Smooth muscle cell of the brain vasculature (primary cell): ENCODE measurements at regions not wholly inside any gene's neighbourhood (a gene's known extent, or its start where the extent isn't known, plus 50 kb on each side); places are given as distances from the start of the nearest gene placed in this dataset.
A peak's percentile ranks its signal among the peaks of the same experiment; 100 is the strongest.
"Not testable (repeated sequence)": the region's sequence is repeated elsewhere in the genome, so short reads cannot be mapped to it uniquely, and the experiment has no call there.

Experiments used
- DNase-seq: peaks from one replicate; pipeline ENCODE4 v3.0.0-alpha.2; 2012; ENCODE audit warnings: low read depth, low spot score

DNA sequence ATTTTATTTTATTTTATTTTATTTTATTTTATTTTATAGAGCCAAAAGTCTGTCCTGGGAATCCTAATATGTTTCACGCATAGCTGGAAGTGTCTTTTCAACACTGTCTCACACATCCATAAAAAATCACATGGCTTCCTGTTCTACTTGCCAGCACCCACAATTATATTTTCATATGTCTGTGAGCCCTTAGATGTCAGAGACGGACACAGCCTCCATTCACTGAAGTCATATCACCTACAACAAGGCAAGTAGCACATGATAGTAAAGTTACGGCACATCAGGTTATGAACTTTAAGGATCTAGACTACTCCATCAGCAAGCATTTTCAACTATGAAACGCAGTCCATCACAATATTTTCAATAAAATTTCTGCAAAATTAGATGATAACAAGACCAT is 168.4 kb downstream of the ZIC4 start:
- DNase-seq: no peak

DNA sequence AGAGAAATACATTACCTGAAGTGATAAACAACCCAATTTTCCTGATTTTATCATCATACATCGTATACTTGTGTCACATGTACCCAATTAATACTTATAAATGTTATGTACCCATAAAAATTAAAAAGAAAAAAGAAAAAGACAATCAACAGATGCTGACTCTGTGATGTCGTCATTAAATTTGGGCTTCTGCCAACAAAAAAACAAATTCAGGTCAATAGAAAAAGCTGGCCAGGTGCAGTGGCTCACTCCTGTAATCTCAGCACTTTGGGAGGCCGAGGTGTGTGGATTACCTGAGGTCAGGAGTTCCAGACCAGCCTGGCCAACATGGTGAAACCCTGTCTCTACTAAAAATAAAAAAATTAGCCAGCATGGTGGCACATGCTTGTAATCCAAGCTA is 174.4 kb downstream of the ZIC4 start:
- DNase-seq: not testable (repeated sequence)

DNA sequence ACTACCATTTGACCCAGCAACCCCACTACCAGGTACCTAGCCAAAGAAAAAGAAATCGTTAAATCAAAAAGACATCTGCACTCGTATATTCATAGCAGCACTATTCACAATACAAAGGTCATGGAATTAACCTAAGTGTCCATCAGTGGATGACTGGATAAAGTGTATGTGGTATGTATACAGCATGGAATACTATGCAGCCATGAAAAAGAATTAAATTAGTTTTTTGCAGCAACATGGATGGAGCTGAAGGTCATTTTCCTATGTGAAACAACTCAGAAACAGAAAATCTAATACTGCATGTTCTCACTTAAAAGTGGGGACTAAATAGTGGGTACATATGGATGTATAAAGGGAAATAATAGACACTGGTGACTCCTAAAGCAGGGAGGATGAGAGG is 175.2 kb downstream of the ZIC4 start:
- DNase-seq: no peak

DNA sequence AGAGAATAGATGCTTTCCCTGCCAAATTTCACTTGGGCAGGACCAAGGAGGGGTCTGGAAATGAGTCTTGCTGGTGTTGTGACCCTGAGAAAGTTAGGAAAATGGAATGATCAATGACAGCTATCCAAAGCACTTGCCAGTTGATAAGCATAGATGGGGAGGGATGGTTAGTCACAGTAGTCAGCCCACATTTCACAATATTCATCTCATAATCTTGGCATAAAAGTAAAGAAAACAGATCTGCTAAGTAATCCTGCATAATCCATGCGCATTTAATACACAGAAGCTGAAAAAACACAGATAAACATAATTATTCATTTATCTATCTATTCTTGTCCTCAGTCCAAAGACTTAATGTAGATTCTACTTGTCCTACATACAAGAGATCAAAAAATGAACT is 184.1 kb downstream of the ZIC4 start:
- no peak for DNase-seq

DNA sequence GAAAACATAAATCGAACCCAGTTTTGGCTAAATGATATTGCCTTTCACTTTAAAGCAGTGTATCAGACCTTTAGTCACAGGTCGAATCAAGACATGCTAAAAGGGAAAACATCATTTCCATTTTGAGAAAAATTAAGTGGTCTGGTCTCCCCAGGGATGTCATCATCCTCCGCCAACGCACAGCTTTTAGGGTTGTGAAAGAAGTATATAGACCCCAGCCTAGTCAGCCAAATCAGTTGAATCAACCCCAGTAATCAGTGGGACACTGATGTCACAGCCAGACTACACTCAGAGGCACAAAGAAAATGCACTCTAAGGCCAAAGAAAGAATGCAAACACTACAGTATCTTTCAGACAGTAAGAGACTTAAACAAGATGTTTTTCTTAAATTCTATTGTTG is 187.4 kb downstream of the ZIC4 start:
- no peak for DNase-seq

DNA sequence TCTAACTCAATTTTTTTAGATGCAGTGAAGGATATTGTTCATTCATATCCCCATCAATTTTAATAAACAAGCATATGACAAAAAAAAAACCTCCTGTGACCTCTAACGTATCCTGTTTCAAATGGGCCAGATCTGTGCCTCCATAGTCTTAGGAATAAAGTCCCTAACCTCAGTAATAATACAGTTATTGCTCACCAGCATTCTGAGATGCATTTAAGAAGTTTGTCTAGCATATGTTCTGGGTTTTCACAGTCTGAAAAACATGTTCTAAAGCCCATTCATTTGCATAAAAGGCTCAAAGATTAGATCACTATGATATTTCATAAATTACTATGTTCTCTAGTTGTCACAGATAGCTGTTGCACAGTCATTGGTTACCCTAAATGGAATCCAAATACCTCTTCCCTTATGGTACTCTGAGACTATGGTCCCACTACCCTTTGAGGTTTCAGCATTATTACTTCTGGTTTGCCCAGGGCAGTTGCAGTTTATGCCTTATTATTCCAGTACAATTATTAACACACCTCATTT is 190.1 kb downstream of the ZIC4 start:
- DNase-seq: no peak

DNA sequence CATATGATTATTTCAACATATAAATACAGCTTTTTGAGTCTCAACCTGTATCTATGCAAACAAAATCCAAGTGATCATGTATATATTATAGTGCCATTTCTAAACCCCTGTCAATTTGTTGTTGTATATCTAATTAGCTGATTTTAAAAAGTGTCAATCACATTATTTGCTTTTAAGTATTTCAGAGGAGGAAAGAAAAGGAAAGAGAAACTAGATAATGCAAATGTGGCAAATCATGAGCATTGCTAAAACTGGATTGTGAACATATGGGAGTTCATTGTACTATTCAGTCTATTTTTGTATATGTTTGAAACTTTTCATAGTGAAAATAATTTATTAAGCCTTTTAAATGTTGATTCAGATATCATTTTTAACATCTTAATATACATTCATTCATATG is 190.7 kb downstream of the ZIC4 start:
- no peak for DNase-seq

DNA sequence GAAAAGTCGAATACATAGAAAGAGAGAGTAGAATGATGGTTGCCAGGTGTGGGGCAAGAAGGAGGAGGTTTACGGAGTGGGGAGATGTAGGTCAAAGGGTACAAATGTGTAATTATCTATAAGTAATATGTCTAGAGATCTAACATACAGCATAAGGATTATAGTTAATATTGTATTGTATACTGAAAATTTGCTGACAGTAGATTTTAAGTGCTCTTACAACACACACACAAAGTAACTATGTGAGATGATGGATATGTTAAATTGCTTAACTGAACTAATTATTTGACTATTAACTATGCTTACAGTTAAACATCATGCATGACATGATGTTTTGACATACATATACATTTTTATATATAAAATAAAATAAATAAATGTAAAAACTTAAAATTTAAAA is 192.7 kb downstream of the ZIC4 start:
- DNase-seq: no peak

DNA sequence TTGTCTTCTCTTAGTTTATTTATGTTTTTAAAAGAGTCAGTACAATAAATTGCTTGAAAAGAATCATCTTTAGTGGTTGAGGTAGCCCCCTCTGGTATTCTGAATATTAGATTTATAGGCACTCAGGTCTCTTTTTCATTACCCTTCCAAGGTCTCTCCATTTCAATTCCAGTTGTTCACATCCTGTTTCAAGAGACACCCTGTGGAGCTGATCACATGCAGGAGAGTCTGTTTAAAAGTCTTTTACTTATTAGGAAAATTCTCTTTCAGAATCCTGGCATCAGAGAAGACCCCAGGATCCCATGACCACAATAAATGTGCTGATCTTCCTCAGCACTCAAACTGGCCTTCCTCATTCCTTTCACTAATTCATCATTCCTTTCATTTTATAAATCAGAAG is 195.7 kb downstream of the ZIC4 start:
- peak; percentile 45 for DNase-seq

DNA sequence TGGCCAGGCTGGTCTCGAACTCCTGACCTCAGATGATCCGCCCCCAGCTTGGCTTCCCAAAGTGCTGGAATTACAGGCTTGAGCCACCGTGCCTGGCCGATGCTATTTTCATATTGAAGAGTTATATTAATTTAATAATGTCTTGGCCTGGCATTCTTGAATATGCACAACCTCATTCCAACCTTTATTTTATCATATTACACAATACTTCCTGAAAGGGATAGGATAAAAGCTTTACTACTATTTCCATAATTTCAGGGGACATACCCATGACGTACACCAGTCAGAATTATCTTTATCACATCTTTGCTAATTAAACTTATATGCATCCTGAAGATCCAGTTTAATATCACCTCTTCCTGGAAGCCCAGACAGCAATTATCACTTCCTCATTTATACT is 205.3 kb downstream of the ZIC4 start:
- no peak for DNase-seq

DNA sequence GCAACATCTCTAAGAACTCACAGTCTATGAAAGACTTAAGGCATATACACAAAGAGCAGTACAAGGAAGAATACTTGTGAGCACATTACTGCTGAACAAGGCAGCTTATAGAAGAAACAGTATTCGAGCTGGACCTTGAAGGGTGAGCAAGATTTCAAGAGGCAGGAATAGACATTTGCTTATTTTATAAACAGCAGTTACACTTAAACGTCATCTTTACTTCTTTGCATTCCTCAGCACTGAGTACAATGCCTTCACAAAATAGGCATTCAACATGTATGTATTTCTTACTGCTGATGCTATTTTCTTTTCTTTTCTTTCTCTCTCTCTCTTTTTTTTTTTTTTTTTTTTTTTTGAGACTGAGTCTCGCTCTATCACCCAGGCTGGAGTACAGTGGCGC is 205.8 kb downstream of the ZIC4 start:
- DNase-seq: peak; percentile 24

DNA sequence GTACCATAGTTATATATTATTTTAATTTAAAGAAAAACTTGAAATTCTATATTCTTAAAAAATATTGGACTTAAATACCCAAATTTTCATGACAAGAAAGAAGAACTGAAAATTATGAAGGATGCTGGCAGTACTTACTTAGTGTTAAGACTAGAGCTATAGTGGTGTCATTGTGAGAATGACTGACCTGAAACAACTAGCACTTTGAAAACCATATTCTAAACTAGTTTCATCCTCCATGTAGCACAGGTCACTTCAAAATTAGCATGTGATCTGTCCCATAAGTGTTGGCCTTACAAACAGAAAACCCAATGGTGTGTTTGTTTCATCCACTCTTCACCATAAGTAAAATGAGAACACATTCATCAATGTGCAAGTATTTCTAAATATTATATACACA is 208.6 kb downstream of the ZIC4 start:
- no peak for DNase-seq

DNA sequence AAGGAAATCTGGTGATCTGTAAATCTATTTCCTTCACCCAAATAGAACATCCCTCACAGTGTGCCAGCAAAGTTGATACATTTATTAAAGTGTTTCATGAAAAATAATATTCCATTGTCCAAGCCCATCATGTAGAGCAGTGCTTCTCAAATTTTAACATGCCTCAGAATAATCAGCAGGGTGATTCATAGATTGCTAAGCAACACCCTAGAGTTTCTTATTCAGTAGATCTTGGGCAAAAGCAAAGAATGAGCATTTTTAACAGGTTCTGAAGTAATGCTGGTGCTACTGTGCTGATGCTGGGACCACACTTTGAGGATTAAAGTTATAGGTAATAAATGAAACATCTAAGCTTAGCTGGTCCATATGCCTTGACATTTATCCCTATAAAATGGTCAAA is 210.5 kb downstream of the ZIC4 start:
- DNase-seq: no peak

DNA sequence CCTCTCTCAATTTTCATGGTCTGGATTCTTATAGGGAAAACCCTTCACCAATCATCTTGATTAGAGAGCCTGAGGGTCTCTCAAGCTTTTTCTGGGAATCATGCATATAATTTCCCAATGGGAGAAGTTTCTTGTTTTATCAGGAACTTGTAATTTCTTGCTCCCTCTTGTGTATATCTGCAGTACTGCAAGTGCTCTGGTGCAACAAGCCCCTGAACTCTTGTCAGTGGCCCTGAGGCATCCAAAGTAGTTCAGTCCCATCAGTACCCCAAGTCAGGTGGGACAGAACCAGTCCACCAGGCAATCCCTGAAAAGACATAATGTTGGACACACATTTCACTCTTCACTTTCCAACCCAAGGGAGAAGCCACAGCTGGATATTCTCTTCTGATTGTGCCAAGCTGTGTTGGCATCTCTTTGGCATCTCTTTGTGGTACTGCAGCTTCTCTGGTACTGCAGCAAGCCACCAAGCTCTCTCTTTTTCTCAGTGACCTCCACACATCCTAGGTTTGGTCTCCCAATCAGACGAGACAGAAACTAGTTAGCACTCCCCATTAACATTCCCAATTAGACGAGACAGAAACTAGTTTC is 214.5 kb downstream of the ZIC4 start:
- DNase-seq: peak; percentile 69

DNA sequence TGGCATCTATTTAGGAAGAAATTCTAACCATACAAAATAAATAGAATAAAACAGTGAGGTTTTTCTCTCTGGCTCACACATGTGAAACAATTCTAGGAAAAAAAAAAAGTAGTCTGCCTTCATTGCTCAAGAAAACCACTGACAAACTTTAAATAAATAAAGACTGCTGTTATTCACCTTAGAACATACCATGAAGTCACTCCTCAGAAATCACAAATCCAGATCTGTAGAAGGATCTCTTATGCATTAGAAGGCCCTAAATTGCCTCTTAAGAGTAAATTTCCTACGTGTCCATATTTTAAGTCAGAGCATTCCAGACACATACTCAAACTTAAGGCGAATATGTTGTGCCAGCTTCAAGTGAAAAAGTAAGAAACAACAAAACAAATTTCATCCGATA is 217.3 kb downstream of the ZIC4 start:
- peak; percentile 10 for DNase-seq

DNA sequence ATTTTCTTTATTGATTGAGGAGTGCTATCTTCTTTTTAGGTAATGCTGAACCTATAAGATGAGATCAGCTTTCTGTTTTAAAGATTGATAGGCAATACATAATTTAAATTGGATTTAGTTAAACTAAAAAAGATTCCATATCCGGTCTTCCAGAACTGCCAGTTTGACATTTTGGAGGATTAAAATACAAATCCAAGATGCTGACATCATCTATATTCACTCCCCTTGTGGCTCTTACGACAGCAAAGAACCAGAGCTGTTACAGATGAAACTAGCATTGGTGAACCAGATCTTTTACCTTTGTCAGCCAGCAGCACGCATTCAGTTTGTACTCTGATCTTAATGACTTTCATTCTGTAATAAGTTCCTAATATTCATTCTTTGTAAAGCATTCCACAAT is 218.7 kb downstream of the ZIC4 start:
- no peak for DNase-seq

DNA sequence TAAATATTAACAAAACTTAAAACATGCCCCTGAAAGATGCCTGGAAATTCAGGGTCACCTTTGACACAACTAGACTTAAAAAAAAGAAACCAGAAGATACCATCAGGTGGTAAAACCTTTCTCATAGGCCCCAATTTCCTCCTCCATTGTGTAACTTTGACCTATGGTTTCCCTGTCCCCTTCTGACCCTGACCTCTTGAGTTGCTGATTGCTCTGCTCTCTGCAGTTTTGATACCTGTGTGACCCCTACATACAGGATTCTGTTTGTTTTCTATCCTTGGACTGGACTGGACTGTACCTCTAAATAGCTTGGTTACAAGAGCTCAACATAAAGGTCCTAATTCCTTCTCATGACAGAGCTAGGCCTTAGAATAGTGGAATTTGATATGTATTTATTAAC is 220.6 kb downstream of the ZIC4 start:
- DNase-seq: no peak

DNA sequence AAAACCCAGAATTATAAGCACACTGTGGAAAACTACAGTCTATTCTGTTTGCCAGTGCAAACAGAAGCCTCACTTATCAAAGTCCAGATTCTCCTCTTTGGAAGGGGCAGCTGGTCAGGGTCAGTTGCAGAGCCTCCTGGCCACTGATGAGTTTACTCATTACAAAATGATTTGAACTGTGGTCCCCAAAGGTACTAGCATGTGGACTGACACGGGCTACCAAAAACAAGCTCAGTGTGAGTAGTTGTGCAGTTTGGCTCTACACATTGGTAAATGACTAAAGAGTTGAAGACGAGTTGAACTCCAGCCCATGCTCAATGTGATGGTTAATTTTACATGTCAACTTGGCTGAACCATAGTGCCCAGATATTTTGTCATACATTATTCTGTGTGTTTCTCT is 221.5 kb downstream of the ZIC4 start:
- no peak for DNase-seq

DNA sequence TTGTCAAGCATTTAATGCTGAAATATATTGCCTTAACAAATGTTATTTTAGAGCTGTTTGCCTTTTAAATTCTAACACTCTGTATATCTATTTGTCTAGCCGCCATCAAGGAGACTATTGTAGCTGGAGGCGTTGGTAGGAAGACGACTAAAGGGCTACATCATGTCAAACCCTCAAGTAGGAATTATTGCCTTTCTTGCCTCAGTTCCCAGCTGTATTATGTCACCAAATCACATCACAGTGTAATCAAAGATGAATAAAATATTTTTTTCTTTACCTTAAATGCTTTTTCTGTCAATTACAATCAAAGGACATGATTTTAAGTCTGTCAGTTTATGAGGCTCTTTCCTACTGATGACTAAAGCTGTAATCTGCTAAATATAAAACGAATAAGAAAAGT is 233.1 kb downstream of the ZIC4 start:
- DNase-seq: no peak

DNA sequence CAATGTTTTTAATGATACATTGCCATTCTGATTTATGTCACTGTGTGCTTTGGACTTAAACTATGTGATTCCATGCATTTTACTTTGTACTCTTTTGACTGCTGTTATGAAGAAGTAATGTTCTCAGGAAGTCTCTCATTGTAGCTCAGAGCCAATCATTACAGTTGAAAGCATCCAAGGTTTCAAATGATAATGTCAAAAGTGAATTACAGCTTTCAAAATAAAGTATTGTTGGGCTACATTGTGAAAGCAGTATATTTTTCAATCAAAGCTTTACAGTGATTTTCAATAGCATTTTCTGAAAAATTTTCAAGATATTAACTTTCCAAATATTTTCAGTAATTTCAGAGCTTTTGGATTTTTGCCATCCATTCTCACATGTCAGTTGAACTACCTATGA is 243.6 kb downstream of the ZIC4 start:
- DNase-seq: no peak

DNA sequence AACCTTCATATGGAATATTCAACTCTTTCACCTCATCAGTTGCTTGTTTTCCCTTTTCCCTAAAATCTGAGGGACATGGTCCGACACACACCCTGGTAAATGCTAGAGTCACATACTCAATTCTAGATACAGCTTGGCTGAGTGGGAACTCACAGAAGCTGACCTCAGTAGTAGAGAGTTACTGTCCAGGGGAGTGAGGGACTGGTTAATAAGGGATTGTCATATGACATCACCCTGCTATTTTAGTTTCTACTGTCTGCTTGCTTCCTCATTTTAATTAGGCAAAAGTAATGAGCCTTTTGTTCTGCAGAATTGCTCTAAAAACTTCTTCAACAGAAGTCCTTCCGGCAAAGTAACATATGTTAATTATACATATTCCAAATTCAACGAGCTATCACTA is 244.5 kb downstream of the ZIC4 start:
- no peak for DNase-seq

DNA sequence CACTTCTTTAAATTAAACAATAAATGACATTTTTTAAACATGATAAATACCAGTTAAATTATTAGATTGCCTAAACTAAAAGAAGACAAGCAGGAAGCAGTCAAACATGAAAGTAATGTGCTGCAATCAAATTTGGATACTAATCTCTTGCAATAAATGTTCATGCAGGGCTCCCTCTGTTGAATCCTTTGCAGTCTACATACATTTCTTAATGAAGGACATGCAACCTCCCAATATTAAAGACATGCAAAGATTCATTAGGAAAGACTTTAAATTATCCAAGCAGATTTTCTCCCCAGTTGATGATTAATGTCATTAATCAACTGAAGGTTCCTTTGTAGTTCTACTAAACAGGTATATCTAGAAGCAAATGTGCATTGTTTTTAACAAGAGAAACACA is 245.4 kb downstream of the ZIC4 start:
- no peak for DNase-seq

DNA sequence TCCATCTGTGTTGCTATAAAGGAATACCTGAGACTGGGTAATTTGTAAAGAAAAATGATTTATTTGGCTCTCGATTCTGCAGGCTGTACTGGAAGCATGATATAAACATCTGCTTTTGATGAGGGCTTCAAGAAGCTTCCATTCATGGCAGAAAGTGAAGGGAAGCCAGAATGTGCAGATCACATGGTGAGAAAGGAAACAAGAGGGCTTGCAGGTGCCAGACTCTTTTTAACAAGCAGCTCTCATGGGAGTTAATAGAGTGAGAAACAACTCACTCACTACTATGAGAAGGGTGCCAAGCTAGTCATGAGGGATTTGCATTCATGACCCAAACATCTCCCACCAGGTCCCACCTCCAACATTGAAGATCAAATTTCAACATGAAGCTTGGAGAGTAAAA is 247.2 kb downstream of the ZIC4 start:
- DNase-seq: no peak

DNA sequence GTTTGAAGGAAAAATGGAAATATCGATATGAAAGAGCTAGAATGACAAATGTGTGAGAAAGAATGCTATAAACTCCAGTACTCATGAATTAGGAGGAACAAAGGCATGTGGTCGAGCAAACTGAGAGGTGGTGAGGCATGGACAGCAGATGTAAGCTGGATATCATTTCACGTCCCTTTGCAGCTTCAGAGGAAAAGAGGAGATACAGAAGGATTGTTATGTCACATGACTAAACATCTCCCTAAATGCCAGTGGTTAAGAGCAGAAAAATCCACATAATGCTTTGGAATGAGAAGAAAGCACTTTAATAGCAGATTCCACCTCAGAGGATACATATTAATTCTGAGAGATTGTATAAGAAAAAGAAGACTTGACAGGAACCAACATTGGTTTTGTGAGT is 248.7 kb downstream of the ZIC4 start:
- no peak for DNase-seq
